ENCODE measurements at regions not wholly inside any gene's neighbourhood (a gene's known extent, or its start where the extent isn't known, plus 50 kb on each side); places are given as distances from the start of the nearest gene placed in this dataset.

DNA sequence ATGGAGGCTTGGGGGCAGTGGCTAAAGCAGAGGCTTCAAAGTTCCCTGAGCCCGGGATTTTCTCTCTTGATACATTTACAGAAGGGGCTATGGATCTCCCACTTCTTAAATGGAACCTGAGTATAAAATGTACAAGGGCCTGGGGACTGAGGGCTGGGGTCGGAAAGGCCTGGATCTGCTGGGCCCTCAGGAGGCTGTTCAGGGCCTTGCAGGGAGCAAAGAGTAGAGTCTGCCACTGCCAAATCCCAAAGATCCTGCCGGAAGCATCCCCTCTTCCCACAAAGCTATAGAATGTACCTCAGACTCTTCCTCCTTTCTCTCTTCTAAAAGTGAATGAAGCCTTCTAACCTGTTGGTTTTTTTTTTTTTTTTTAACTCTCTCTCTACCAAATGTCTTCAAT, 59.8 kb upstream of the ARHGEF3 start:
- Histone ChIP-seq H3K36me3 (ENCODE audit: low read length) (no peaks in the 10 kb centered on the region), H3K4me2 (ENCODE audit: low read depth, low read length, poor library complexity, severe bottlenecking) (no peak overlapping the region), H3K27me3 (ENCODE audit: low read length) (no peaks in the 10 kb centered on the region), H3K4me3 (ENCODE audit: insufficient read depth, low read length, poor library complexity, severe bottlenecking) (no peak overlapping the region), H3K79me2 (ENCODE audit: insufficient read depth, low read length) (no peaks in the 10 kb centered on the region), H3K9ac (ENCODE audit: low read length) (no peak overlapping the region), H2AFZ (ENCODE audit: low read depth, low read length, severe bottlenecking) (no peak overlapping the region), H3K27ac (ENCODE audit: low read depth, low read length) (no peak overlapping the region), H4K20me1 (ENCODE audit: low read depth, low read length) (no peaks in the 10 kb centered on the region), H3F3A (ENCODE audit: insufficient read depth) (no peaks in the 10 kb centered on the region), H3K9me3 (ENCODE audit: insufficient read depth, low read length) (no peaks in the 10 kb centered on the region), H3K9me2 (replicated peaks; ENCODE audit: insufficient read depth, low read length) (no peaks in the 10 kb centered on the region)
- no peak for TF ChIP-seq EZH2phosphoT487 (conservative IDR thresholded peaks at IDR 0.05; ENCODE audit: low read length)
- TF ChIP-seq, protein P1, sequence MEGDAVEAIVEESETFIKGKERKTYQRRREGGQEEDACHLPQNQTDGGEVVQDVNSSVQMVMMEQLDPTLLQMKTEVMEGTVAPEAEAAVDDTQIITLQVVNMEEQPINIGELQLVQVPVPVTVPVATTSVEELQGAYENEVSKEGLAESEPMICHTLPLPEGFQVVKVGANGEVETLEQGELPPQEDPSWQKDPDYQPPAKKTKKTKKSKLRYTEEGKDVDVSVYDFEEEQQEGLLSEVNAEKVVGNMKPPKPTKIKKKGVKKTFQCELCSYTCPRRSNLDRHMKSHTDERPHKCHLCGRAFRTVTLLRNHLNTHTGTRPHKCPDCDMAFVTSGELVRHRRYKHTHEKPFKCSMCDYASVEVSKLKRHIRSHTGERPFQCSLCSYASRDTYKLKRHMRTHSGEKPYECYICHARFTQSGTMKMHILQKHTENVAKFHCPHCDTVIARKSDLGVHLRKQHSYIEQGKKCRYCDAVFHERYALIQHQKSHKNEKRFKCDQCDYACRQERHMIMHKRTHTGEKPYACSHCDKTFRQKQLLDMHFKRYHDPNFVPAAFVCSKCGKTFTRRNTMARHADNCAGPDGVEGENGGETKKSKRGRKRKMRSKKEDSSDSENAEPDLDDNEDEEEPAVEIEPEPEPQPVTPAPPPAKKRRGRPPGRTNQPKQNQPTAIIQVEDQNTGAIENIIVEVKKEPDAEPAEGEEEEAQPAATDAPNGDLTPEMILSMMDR (IDR thresholded peaks at IDR 0.05; ENCODE audit: insufficient read depth, low read length, poor library complexity, severe bottlenecking): no peak

DNA sequence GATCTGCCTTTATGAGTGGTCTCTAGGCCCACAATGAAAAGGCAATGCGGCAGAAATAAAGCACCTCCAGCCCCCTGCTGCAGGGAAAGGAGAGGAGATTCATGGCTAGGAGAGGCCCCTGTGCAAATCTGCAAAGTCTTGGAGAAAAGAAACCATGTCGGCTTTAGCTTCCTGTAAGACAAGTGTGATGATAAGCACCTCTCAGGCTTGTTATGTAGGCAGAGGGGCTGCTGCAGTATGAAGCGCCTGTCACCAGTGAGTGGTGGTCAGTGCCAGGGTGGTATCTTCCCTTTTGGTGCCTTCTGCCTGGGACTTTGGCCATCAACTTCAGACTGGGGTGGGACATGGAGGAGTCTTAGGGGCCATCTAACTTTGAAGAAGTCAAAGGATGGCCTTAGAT, 59.2 kb upstream of the ARHGEF3 start:
- H3K79me2 ChIP-seq (ENCODE audit: insufficient read depth, low read length): no peaks in the 10 kb centered on the region
- no peaks in the 10 kb centered on the region for H3K36me3 ChIP-seq (ENCODE audit: low read length)
- H4K20me1 ChIP-seq (ENCODE audit: low read depth, low read length): no peaks in the 10 kb centered on the region
- H3F3A ChIP-seq (ENCODE audit: insufficient read depth): no peaks in the 10 kb centered on the region
- H3K9ac ChIP-seq (ENCODE audit: low read length): no peak overlapping the region
- H3K27me3 ChIP-seq (ENCODE audit: low read length): no peaks in the 10 kb centered on the region
- no peak overlapping the region for H3K4me3 ChIP-seq (ENCODE audit: insufficient read depth, low read length, poor library complexity, severe bottlenecking)
- TF ChIP-seq, protein P1 (IDR thresholded peaks at IDR 0.05; ENCODE audit: insufficient read depth, low read length, poor library complexity, severe bottlenecking): no peak
- no peak for TF ChIP-seq EZH2phosphoT487 (conservative IDR thresholded peaks at IDR 0.05; ENCODE audit: low read length)
- no peak overlapping the region for H3K27ac ChIP-seq (ENCODE audit: low read depth, low read length)
- no peak overlapping the region for H2AFZ ChIP-seq (ENCODE audit: low read depth, low read length, severe bottlenecking)
- H3K9me2 ChIP-seq (replicated peaks; ENCODE audit: insufficient read depth, low read length): no peaks in the 10 kb centered on the region
- no peaks in the 10 kb centered on the region for H3K9me3 ChIP-seq (ENCODE audit: insufficient read depth, low read length)
- no peak overlapping the region for H3K4me2 ChIP-seq (ENCODE audit: low read depth, low read length, poor library complexity, severe bottlenecking)

DNA sequence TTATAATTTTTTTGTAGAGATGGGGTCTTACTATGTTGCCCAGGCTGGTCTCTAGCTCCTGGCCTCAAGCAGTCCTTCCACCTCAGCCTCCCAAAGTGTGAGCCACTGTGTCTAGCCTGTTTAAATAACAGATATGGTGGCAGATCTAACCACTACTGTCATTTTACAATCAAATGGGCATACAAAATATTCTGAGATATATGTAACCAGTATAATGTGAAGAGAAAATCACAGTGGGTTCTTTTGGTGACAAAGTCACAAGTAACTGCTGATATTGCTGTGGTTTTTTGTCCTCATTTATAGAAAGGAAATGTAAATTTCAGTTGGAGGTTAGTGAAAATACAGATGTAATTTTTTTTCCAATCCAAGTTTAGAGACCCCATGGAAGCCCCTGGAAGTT, 58.6 kb upstream of the ARHGEF3 start:
- Histone ChIP-seq H3K4me3 (ENCODE audit: insufficient read depth, low read length, poor library complexity, severe bottlenecking) (no peak overlapping the region), H3K36me3 (ENCODE audit: low read length) (no peaks in the 10 kb centered on the region), H3K4me2 (ENCODE audit: low read depth, low read length, poor library complexity, severe bottlenecking) (no peak overlapping the region), H3K9me2 (replicated peaks; ENCODE audit: insufficient read depth, low read length) (no peaks in the 10 kb centered on the region), H3K9ac (ENCODE audit: low read length) (no peak overlapping the region), H3K79me2 (ENCODE audit: insufficient read depth, low read length) (no peaks in the 10 kb centered on the region), H3K27ac (ENCODE audit: low read depth, low read length) (no peak overlapping the region), H3K9me3 (ENCODE audit: insufficient read depth, low read length) (no peaks in the 10 kb centered on the region), H4K20me1 (ENCODE audit: low read depth, low read length) (no peaks in the 10 kb centered on the region), H3F3A (ENCODE audit: insufficient read depth) (no peaks in the 10 kb centered on the region), H2AFZ (ENCODE audit: low read depth, low read length, severe bottlenecking) (no peak overlapping the region), H3K27me3 (ENCODE audit: low read length) (no peaks in the 10 kb centered on the region)
- no peak for TF ChIP-seq EZH2phosphoT487 (conservative IDR thresholded peaks at IDR 0.05; ENCODE audit: low read length)
- TF ChIP-seq, protein P1 (IDR thresholded peaks at IDR 0.05; ENCODE audit: insufficient read depth, low read length, poor library complexity, severe bottlenecking): no peak

Measured in SU-DHL-6 (cell line).